SU-DHL-6 (cell line): ENCODE measurements at regions not wholly inside any gene's neighbourhood (a gene's known extent, or its start where the extent isn't known, plus 50 kb on each side); places are given as distances from the start of the nearest gene placed in this dataset.

Experiments
- CTCF ChIP-seq: fragments of 200-600 bp; sonication (generic); IDR thresholded peaks from one replicate; pipeline ENCODE4 v1.5.1; 2017; ENCODE audit warnings: antibody characterized with exemption, mild to moderate bottlenecking, low read length, moderate library complexity; ENCODE audit not compliant: insufficient read depth, poor library complexity, severe bottlenecking
- EZH2phosphoT487 ChIP-seq: fragments of 200-600 bp; sonication (generic), shearing (Covaris generic); conservative IDR thresholded peaks from 2 replicates; pipeline ENCODE4 v1.6.1; 2018; ENCODE audit warnings: mild to moderate bottlenecking, antibody characterized with exemption, low read length, moderate library complexity, mixed read lengths

- TF ChIP-seq CTCF (no peak), EZH2phosphoT487 (no peak)
These were observed 1593.1 kb upstream of the RAG2 start for GRCh38 chr11:38191101-38191500.
